MG63 (cell line): ENCODE measurements at regions not wholly inside any gene's neighbourhood (a gene's known extent, or its start where the extent isn't known, plus 50 kb on each side); places are given as distances from the start of the nearest gene placed in this dataset.
"Not testable (repeated sequence)": the region's sequence is repeated elsewhere in the genome, so short reads cannot be mapped to it uniquely, and the experiment has no call there.

Experiments
- DNase-seq: peaks from one replicate; pipeline ENCODE4 v3.0.0-alpha.2; 2020
- H3K27me3 ChIP-seq: fragments of 250-450 bp; sonication (Bioruptor Pico); 2 replicates; pipeline ENCODE4 v1.5.1; 2020; ENCODE audit warnings: mild to moderate bottlenecking, moderate library complexity
- H3K36me3 ChIP-seq: fragments of 250-450 bp; sonication (Bioruptor Pico); 2 replicates; pipeline ENCODE4 v1.5.1; 2020; ENCODE audit warnings: mild to moderate bottlenecking, moderate library complexity
- H3K4me3 ChIP-seq: fragments of 250-450 bp; sonication (Bioruptor Pico); 2 replicates; pipeline ENCODE4 v1.5.1; 2020; ENCODE audit warnings: mild to moderate bottlenecking, moderate library complexity
- H3K9me3 ChIP-seq: fragments of 250-450 bp; sonication (Bioruptor Pico); 2 replicates; pipeline ENCODE4 v1.5.1; 2020; ENCODE audit warnings: mild to moderate bottlenecking, moderate library complexity

DNA sequence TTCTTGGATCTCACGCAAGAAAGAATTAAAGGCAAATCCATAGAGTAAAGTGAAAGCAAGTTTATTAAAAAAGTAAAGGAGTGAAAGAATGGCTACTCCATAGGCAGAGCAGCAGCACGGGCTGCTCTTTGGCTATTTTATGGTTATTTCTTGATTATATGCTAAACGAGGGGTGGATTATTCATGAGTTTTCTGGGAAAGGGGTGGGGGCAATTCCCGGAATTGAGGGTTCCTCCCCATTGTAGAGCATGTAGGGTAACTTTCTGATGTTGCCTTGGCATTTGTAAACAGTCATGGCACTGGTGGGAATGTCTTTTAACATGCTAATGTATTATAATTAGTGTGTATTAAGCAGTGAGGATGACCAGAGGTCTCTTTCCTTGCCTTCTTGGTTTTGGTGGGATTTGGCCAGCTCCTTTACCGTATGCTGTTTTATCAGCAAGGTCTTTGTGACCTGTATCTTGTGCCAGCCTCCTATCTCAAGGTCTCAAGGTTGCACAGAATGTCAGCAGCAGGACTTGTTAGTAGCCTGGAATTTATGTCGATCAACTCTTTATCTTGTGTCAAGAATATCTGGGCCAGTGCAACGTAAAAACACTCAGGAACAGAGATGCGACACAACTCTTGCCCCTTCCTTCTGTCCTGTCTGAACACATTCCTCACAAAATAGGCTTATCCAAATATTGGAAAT is 931.4 kb downstream of the QKI start:
- DNase-seq = no peak
- no peaks in the 10 kb centered on the region for H3K27me3 ChIP-seq
- no peaks in the 10 kb centered on the region for H3K9me3 ChIP-seq
- H3K36me3 ChIP-seq = no peaks in the 10 kb centered on the region
- no peak overlapping the region for H3K4me3 ChIP-seq

DNA sequence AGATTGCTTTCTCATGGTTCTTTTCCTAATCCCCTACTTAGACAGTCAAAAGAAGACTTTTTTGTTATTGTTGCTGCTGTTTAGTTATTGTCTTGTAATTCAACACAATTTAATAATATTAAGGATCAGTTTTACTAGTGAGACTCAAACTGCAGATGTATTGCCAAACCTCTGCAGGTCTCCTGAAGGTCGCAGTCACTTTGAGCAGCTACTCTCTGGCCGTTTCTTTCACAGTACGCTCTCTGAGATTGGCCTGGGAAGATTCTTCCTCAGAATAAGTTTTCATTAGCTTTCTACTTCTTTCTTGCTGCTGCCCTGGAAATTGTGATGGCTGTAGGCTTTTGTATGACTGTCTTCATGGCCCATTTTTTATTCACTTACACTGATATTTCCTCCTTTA is 930.8 kb downstream of the QKI start:
- no peaks in the 10 kb centered on the region for H3K9me3 ChIP-seq

DNA sequence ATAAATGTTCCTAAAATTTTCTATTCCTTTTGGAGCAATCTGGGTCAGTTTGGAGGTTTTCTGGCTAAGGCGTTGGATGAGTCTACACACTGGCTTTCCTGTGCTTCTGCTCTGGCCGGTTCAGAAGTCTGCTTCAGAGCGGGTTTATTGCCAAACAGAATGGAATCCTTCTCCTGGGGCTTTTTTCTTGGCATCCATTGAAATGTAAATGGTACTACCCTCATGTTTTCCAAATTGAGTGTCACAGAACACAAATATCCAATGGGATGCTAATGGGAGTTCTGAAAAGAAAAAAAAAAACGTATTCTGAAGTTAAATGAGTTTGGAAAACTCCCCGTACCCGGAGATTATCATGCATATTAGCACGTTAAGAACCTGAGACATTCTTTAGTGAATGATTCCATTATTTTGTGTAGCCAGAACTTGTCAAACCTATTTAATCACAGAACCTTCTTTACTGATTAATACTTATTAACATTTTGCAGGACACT is 930.3 kb downstream of the QKI start:
- Histone ChIP-seq H3K4me3 (no peak overlapping the region), H3K36me3 (no peaks in the 10 kb centered on the region), H3K27me3 (no peaks in the 10 kb centered on the region), H3K9me3 (no peaks in the 10 kb centered on the region)
- DNase-seq = no peak

More for the DNA sequence above, 930.8 kb downstream of the QKI start:
- no peak for DNase-seq
- H3K27me3 ChIP-seq = no peaks in the 10 kb centered on the region
- no peaks in the 10 kb centered on the region for H3K36me3 ChIP-seq
- no peak overlapping the region for H3K4me3 ChIP-seq

DNA sequence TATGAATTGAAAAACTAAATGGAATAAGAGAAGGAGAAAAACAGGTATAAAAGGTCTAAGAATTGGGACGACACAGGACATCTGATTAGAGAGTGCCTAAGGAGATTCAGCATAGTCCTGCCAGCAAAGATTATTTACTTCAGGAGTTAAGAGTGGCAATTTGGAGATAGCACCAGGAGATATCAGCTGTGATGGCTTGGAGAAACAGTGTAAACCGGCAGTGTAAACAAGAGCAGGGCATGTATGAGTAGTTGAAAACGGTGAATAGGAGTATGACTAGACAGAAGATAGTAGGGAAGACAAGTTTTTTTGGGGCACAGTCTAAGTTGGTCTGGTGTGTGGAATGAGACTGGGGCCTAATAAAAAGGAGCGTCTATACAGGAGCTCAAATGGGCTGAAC is 924.9 kb downstream of the QKI start:
- not testable (repeated sequence) for H3K36me3 ChIP-seq, H3K9me3 ChIP-seq, H3K4me3 ChIP-seq, DNase-seq, H3K27me3 ChIP-seq

DNA sequence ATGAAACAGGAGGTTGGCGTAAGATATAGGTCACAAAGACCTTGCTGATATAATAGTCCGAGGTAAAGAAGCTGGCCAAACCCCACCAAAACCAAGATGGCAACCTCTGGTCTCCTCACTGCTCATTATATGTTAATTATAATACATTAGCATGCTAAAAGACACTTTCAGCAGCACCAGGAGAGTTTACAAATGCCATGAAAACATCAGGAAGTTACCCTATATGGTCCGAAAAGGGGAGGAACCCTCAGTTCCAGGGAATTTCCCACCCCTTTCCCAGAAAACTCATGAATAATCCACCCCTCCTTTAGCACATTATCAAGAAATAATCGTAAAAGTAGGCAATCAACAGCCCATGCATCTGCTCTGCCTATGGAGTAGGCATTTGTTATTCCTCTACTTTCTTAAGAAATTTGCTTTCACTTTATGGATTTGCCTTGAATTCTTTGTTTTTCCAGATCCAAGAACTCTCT is 923.4 kb downstream of the QKI start:
- Histone ChIP-seq H3K36me3 (no peaks in the 10 kb centered on the region), H3K4me3 (no peak overlapping the region), H3K9me3 (no peaks in the 10 kb centered on the region), H3K27me3 (no peaks in the 10 kb centered on the region)
- DNase-seq = no peak

DNA sequence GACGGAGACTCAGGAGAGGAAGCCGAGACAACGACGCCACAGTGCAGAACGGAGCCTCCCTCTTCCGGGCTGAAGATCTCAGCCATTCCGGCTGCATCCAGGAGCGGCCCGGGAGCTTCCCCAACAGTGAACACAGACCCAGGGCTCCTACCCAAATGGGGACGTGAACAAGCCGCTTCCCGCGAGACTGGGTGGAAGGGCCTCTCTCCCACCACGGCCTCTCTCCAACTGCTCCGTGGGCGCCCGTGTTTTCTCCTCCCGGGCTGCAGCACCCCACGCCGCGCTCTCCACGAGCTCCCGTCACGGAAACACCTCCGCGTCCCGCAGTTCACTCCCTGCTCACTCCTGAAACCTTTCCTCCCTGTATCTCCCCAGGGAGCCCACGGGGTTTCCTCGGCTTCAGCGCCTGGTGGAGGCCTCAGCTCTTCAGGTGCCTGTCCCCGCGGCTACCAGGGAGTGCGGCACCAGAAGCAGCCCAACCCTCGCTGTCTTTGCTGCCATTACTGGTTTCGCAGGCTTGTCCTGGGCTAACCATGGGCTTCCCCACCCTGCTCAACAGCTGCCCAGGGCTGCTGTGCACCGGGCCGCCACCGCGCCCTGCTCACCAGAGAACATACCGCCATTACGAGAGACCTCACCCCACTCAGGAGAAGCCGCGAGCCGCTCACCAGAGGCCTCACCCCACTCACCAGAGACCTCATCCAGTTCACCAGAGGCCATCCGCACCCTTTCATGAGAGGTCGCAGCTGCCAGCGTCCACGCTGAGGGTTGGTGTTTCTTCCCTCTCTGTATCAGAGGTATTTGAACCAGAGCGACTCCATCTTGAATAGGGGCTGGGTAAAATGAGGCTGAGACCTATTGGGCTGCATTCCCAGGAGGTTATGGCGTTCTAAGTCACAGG is 922.8 kb downstream of the QKI start:
- Histone ChIP-seq H3K4me3 (no peak overlapping the region), H3K27me3 (no peaks in the 10 kb centered on the region), H3K9me3 (no peaks in the 10 kb centered on the region), H3K36me3 (no peaks in the 10 kb centered on the region)
- DNase-seq = no peak

DNA sequence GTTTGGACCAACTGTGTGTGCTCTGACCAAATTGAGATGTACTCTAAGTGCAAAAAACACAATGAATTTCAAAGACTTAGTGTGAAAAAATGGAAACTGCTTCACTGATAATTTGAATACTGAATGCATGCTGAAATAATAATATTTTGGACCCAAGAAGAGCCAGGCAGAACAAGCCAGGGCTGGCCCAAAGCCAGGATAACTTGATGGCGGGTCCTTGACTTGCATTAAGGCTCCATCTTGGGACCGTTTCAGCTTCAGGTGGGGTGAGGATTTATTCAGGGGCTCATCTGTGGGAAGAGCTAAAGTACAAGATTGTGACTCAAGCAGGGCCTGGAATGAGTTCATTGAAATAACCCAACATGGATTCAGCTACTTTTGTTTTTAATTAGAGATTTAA is 921.9 kb downstream of the QKI start:
- no peaks in the 10 kb centered on the region for H3K9me3 ChIP-seq
- H3K36me3 ChIP-seq = no peaks in the 10 kb centered on the region
- no peaks in the 10 kb centered on the region for H3K27me3 ChIP-seq
- no peak overlapping the region for H3K4me3 ChIP-seq
- DNase-seq = no peak

DNA sequence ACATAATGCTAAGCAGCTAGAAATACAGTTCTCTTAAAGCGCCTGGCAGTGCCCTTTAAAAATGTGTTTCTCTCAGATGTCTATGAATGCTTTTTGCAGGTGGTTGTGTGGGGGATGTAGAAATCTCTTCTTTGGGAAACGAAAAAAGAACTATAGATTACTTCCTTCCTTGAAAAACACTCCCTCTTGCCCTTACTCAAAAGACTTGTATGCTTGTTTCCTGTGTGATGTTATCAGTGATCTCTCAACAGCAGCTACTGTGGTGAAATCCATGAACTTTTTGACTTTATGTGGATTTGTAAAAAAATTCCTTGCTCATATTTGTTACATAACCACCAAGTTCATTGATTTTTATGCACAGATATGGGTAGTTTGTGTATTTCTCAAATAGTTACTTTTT is 916.5 kb downstream of the QKI start:
- H3K9me3 ChIP-seq = no peaks in the 10 kb centered on the region
- DNase-seq = no peak
- H3K4me3 ChIP-seq = no peak overlapping the region
- no peaks in the 10 kb centered on the region for H3K27me3 ChIP-seq
- no peaks in the 10 kb centered on the region for H3K36me3 ChIP-seq

DNA sequence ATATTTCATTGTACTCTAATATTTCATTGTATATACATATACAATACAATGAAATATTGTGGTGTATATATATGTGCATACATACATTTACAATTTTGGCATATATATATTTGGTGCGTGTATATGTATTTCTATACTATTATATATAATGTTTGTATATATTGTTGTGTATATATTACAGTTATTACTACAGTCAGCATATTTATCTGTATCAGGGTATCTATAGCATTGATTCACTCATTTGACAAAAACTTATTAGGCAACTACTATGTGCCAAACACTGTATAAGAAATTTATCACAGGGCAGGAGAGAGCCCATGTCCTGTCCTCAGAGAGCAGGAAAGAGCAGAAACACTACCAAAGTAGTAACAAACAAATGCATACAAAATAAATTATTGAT is 910.6 kb downstream of the QKI start:
- H3K4me3 ChIP-seq = no peak overlapping the region
- no peak for DNase-seq
- H3K27me3 ChIP-seq = no peaks in the 10 kb centered on the region
- H3K36me3 ChIP-seq = no peaks in the 10 kb centered on the region
- H3K9me3 ChIP-seq = no peaks in the 10 kb centered on the region

DNA sequence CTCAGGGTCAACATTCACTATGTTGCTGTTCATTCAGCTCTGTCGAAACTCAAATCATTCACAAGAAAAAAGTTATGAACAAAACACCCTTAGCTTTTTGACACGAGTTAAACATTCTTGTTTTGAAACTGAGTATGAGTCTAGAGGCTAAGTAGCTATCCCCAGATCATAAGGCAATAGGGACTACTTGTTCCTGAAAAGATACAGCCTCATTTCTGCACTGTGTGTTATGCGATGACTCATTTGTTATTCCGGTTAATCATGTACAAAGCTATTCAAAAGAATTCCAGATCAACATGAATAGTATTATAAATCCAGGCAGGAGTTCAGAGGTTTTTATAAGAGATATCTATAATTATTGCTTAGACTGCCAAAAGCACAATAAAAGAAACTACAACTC is 908.0 kb downstream of the QKI start:
- DNase-seq = no peak
- Histone ChIP-seq H3K4me3 (no peak overlapping the region), H3K9me3 (no peaks in the 10 kb centered on the region), H3K36me3 (no peaks in the 10 kb centered on the region), H3K27me3 (no peaks in the 10 kb centered on the region)

DNA sequence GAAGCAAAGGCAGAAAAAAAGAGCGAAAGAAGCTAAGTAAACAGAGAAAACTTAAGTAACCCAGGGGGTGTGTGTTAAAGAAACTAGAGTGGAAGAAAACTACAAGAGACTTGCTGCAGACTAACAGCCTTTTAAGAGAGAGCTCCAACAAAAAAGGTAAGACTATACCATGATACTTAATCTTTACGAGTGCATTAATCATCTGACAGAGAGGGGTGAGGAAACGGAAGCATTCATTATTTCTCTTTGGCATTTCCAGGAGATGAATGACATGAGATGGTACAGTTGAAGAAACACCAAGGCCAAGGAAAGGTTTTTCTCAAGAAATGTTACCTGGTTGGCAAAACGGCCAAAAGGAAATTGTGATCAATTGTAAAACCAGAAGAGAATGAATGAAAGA is 906.8 kb downstream of the QKI start:
- Histone ChIP-seq H3K36me3 (no peaks in the 10 kb centered on the region), H3K27me3 (no peaks in the 10 kb centered on the region), H3K9me3 (no peaks in the 10 kb centered on the region), H3K4me3 (no peak overlapping the region)
- DNase-seq = no peak

DNA sequence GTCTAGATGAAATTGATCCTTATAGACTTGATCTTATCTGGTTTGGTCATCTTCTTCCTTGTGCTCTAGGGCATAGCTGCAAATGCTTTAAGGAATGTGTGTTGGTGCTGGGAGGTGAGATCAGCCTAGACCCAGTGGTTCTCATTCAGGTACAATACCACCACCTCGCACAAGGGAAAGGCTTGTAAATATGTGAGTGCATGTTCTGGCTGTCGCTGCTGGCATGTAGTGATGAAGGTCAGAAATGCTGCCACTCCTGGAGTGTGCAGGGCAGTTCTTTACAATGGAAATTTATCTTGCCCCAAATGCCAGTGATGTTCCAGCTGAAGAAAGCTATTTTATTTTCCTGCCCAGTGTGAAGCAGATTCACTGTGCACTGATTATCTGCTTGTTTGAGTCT is 900.9 kb downstream of the QKI start:
- H3K4me3 ChIP-seq = no peak overlapping the region
- H3K9me3 ChIP-seq = no peaks in the 10 kb centered on the region; the same call in 1 of the 2 replicates
- no peaks in the 10 kb centered on the region for H3K27me3 ChIP-seq
- DNase-seq = no peak
- H3K36me3 ChIP-seq = no peaks in the 10 kb centered on the region

DNA sequence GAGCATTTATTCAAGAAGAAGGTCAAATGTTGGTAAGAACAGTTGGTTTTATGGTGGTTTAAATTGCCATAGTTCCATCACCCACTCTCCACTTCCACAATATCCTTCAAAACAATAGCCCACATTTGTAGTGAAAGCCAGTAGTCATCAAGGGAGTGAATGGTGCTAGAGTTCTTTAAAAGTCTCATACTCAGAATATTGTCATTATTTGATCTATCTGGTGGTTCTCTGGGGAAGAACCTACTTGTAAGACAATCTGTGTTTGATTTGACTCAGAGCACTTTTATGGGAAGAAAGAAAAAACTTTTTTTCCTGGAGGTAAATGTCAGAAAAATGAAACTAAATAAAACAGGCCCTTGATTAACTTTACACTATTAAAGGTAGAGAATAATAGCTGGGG is 893.8 kb downstream of the QKI start:
- Histone ChIP-seq H3K36me3 (no peaks in the 10 kb centered on the region), H3K27me3 (no peaks in the 10 kb centered on the region), H3K4me3 (no peak overlapping the region), H3K9me3 (no peaks in the 10 kb centered on the region; the same call in 1 of the 2 replicates)
- no peak for DNase-seq

DNA sequence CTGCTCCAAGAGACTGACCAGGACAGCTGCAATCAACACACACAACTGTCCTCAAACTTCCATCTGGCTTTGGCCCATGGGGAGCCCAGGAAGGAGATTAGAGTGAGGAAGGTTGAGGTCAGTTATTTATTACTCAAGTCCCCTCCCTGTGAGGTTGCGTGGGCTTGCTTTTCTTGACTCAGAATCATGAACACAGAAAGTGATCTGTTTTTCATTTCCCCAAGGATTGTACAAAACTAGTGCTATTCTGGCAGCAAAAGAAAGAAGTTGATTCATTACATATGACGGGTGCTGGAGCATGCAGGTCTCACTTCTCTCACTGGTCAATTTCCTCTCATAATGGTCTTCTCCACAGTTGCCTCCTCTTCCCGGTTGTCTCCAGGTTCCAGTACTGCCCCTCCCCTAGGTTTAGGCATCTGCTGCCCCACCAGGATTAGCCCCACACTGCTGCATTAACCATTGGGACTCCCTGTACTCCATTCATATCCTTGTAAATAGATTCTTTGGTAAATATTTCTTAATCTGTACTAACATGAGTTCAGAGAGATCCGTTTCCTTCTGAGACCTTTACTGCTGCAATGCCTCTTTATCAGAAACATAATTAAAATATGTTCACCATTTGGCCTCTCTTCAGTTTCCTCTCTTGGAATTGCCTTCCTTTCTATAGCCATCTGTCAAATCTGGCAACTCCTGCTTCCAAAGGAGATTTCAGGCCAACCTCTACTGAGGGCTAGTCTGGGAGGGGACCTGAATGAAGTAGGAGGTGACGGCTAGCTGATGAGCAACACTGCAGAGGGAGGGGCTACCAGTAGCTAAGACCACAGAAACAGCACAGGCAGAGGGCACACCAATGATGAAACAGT is 888.8 kb downstream of the QKI start:
- H3K4me3 ChIP-seq = no peak overlapping the region
- no peak for DNase-seq
- H3K36me3 ChIP-seq = no peaks in the 10 kb centered on the region
- H3K9me3 ChIP-seq = no peaks in the 10 kb centered on the region
- no peaks in the 10 kb centered on the region for H3K27me3 ChIP-seq

DNA sequence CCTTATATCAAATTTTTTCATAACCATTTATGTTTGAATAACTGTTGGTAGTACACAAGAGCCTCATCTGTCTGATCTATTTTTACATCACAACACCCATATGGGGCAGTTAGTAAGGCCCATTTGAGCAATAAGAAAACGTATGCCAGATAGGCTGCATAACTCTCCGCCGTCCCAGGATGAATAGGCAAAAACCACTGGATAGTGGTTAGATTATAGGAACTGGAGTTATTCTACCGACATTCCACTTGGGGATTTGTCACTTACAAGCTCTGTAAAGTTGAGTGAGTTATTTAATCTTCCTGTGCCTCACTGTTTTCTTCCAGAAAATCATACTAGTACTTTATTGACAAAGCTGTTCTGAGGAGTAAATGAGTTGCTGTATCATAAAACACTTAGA is 881.9 kb downstream of the QKI start:
- no peak overlapping the region for H3K4me3 ChIP-seq
- no peaks in the 10 kb centered on the region for H3K36me3 ChIP-seq
- H3K27me3 ChIP-seq = no peaks in the 10 kb centered on the region
- no peak for DNase-seq
- no peaks in the 10 kb centered on the region for H3K9me3 ChIP-seq

DNA sequence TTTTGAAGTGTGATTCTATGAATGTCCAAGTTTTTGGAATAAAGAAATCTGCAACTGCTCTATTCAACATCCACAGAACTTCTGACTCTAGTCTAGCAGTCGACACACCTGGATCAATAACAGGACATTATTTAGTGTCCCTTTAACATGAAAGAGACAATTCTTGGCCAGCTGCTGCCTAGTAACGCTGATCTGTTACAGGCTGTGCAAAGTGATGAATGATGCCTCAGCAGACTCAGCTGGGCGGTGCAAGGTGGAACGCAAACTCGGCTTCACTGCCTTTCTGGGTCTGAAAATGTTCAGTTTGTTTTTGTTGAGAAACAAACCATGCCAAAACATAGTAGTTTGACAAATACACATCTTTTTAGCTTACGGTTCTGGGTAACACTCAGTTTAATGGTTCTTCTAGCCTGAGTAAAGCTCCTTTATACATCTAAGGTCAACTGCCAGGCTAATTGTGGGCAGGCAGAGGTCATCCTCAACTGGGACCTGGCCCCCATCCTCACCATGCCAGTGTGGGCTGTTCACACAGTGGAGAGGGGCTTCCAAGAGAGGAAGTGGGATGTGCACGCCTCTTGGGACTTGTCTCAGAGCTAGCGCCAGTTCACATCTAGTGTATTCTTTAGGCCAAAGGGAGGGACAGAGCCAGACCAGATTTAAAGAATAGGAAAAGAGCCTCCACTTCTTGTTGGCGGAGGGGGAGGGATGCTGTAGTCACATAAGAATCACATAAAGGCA is 879.7 kb downstream of the QKI start:
- Histone ChIP-seq H3K9me3 (no peaks in the 10 kb centered on the region), H3K4me3 (no peak overlapping the region), H3K36me3 (no peaks in the 10 kb centered on the region), H3K27me3 (no peaks in the 10 kb centered on the region)
- no peak for DNase-seq
